SK-N-SH (cell line): ENCODE measurements at regions not wholly inside any gene's neighbourhood (a gene's known extent, or its start where the extent isn't known, plus 50 kb on each side); places are given as distances from the start of the nearest gene placed in this dataset.

ENCODE experiments used
- CTCF ChIA-PET: fragments of 300-600, 350-600 bp; formaldehyde crosslinking; extraction: SDS; loops from one replicate; lab custom pipeline; 2021; lab: Yijun Ruan, JAX
- POLR2A ChIA-PET: fragments of 350-600 bp; sonication (Branson Sonifier 250); formaldehyde crosslinking; extraction: SDS; loops from one replicate; lab custom pipeline; 2020; ENCODE audit warnings: antibody characterized with exemption, inconsistent platforms; lab: Yijun Ruan, JAX
- DNase-seq: peaks from one replicate; pipeline ENCODE4 v3.0.0; 2012
- H2AFZ ChIP-seq: fragments of 200-600 bp; sonication (generic); 2 replicates; pipeline ENCODE4 v1.8.1; 2016; ENCODE audit warnings: antibody characterized with exemption, mild to moderate bottlenecking, low read depth
- H3F3A ChIP-seq: fragments of 200-600 bp; sonication (generic); replicated peaks from 2 replicates; pipeline ENCODE3; 2016; ENCODE audit warnings: antibody characterized with exemption, mild to moderate bottlenecking; ENCODE audit not compliant: insufficient read depth
- H3K27ac ChIP-seq, 2 experiments: fragments of 200-500 bp in 1 of 2; fragments of 200-600 bp in 1 of 2; sonication (Bioruptor generic) in 1 of 2; sonication (generic), shearing (Covaris generic) in 1 of 2; 2 replicates each; pipeline versions ENCODE4 v1.5.1 to v1.6.1; 2014 to 2016; ENCODE audit warnings: low read depth in 2 of 2, inconsistent platforms in 1 of 2, low read length in 1 of 2, mild to moderate bottlenecking in 1 of 2, mixed read lengths in 1 of 2
- H3K27me3 ChIP-seq: fragments of 200-600 bp; sonication (generic), shearing (Covaris generic); 2 replicates; pipeline ENCODE4 v1.6.1; 2016; ENCODE audit warnings: mixed run types; ENCODE audit not compliant: insufficient read depth
- H3K36me3 ChIP-seq, 2 experiments: fragments of 200-500 bp in 1 of 2; fragments of 200-600 bp in 1 of 2; sonication (Bioruptor generic) in 1 of 2; sonication (generic) in 1 of 2; replicated peaks in 1 of 2; 2 replicates each; pipeline versions ENCODE3 to v1.5.1; 2014 to 2016; ENCODE audit warnings: low read length in 1 of 2, mild to moderate bottlenecking in 1 of 2; ENCODE audit not compliant: insufficient read depth in 2 of 2, control insufficient read depth in 1 of 2
- H3K4me1 ChIP-seq, 2 experiments: fragments of 200-500 bp in 1 of 2; fragments of 200-600 bp in 1 of 2; sonication (Bioruptor generic) in 1 of 2; sonication (generic), shearing (Covaris generic) in 1 of 2; 2 replicates each; pipeline versions ENCODE4 v1.5.1 to v1.6.1; 2014 to 2016; ENCODE audit warnings: low read depth in 1 of 2, low read length in 1 of 2, mixed run types in 1 of 2; ENCODE audit not compliant: insufficient read depth in 2 of 2, control insufficient read depth in 1 of 2
- H3K4me2 ChIP-seq: fragments of 200-600 bp; sonication (generic), shearing (Covaris generic); 2 replicates; pipeline ENCODE4 v1.6.1; 2017; ENCODE audit warnings: mixed run types
- H3K4me3 ChIP-seq, 2 experiments: fragments of 200-500 bp in 1 of 2; fragments of 200-600 bp in 1 of 2; sonication (Bioruptor generic) in 1 of 2; sonication (generic), shearing (Covaris generic) in 1 of 2; 2 replicates each; pipeline versions ENCODE4 v1.5.1 to v1.8.1; 2014 to 2016; ENCODE audit warnings: low read depth in 2 of 2, inconsistent platforms in 1 of 2, low read length in 1 of 2, mild to moderate bottlenecking in 1 of 2, mixed read lengths in 1 of 2, moderate library complexity in 1 of 2
- H3K79me2 ChIP-seq: fragments of 200-600 bp; sonication (generic); 2 replicates; pipeline ENCODE4 v1.8.1; 2017; ENCODE audit warnings: mild to moderate bottlenecking; ENCODE audit not compliant: insufficient read depth
- H3K9ac ChIP-seq: fragments of 200-600 bp; sonication (generic); 2 replicates; pipeline ENCODE4 v1.6.1; 2017; ENCODE audit warnings: mixed run types
- H3K9me2 ChIP-seq: fragments of 200-600 bp; sonication (generic); 2 replicates; pipeline ENCODE4 v1.6.1; 2017; ENCODE audit warnings: mixed run types
- H3K9me3 ChIP-seq: fragments of 200-600 bp; sonication (generic); 2 replicates; pipeline ENCODE4 v1.6.1; 2017; ENCODE audit warnings: mixed run types, mild to moderate bottlenecking, moderate library complexity
- H4K20me1 ChIP-seq: fragments of 200-600 bp; sonication (generic); 2 replicates; pipeline ENCODE4 v1.6.1; 2017; ENCODE audit warnings: mild to moderate bottlenecking, mixed run types; ENCODE audit not compliant: insufficient read depth
- CHD2 ChIP-seq: fragments of 150-350 bp; IDR thresholded peaks from 2 replicates; pipeline ENCODE4 v1.6.1; 2018; ENCODE audit warnings: low read length; ENCODE audit not compliant: partially characterized antibody
- EZH2phosphoT487 ChIP-seq: fragments of 200-600 bp; sonication (generic); IDR thresholded peaks from 2 replicates; pipeline ENCODE4 v1.6.1; 2017; ENCODE audit warnings: low read depth, mixed run types, mild to moderate bottlenecking, antibody characterized with exemption, moderate library complexity, borderline replicate concordance
- FOXJ3 ChIP-seq: sonication (generic); formaldehyde crosslinking; IDR thresholded peaks from 2 replicates; pipeline ENCODE4 v1.5.1; 2020; ENCODE audit warnings: mild to moderate bottlenecking, missing genetic modification reagents
- RAD21 ChIP-seq: IDR thresholded peaks from 2 replicates; pipeline ENCODE4 v1.6.1; 2012; ENCODE audit warnings: mild to moderate bottlenecking, low read length
- RXRA ChIP-seq: IDR thresholded peaks from 2 replicates; pipeline ENCODE4 v1.4.0; 2012; ENCODE audit warnings: low read depth, mild to moderate bottlenecking, borderline replicate concordance
- SIN3A ChIP-seq: IDR thresholded peaks from 2 replicates; pipeline ENCODE4 v1.6.1; 2012; ENCODE audit warnings: low read depth, mild to moderate bottlenecking, low read length, moderate library complexity, borderline replicate concordance
- SMC3 ChIP-seq: IDR thresholded peaks from 2 replicates; pipeline ENCODE4 v1.6.1; 2012; ENCODE audit warnings: low read depth, low read length, improper control_type of control experiment
- TEAD4 ChIP-seq: IDR thresholded peaks from 2 replicates; pipeline ENCODE4 v1.4.0; 2012; ENCODE audit warnings: mild to moderate bottlenecking, borderline replicate concordance; ENCODE audit not compliant: insufficient read depth
- YY1 ChIP-seq: IDR thresholded peaks from 2 replicates; pipeline ENCODE4 v1.4.0; 2012; ENCODE audit warnings: low read depth, mild to moderate bottlenecking
- WGBS: methylation state at CpG from one replicate; pipeline ENCODE4 v1.1.6; 2017; ENCODE audit warnings: low lambda C conversion rate; 5-methylcytosine and 5-hydroxymethylcytosine counted together
- TF ChIP-seq, protein P1 (sequence below): fragments of 150-350 bp; IDR thresholded peaks from 2 replicates; pipeline ENCODE4 v1.6.1; 2016; ENCODE audit warnings: mild to moderate bottlenecking, low read depth, low read length
- TF ChIP-seq, protein P2 (sequence below): fragments of 150-350 bp; IDR thresholded peaks from 2 replicates; pipeline ENCODE4 v1.6.1; 2017; ENCODE audit warnings: antibody characterized with exemption, low read length, low read depth, borderline replicate concordance
- TF ChIP-seq, protein P3 (sequence below): IDR thresholded peaks from 2 replicates; pipeline ENCODE4 v1.4.0; 2012; ENCODE audit warnings: low read depth, borderline replicate concordance
- TF ChIP-seq, protein P4 (sequence below): IDR thresholded peaks from 2 replicates; pipeline ENCODE4 v1.4.0; 2012; ENCODE audit warnings: low read depth, borderline replicate concordance
- TF ChIP-seq, protein P5 (sequence below): IDR thresholded peaks from 2 replicates; pipeline ENCODE4 v1.4.0; 2012; ENCODE audit warnings: low read depth

DNA sequence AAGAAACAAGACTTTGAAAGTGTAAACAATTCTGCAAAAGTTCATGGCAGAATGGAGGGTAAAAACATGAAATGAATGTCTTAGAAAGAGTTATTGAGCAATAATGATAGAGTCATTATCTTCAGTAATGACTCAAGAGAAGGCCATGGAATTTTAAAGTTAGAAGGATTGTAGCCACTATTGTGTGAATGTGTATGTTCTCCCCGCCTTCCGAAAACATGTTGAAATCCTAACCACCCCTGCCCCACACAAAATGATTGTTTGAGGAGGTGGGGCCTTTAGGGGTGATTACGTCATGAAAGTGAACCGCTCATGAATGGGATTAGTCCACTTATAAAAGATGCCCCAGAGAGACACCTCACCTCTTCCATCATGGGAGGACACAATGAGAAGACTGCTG is 93.8 kb upstream of the CCDC190 start:
- TF ChIP-seq SMC3, result no peak
- TF ChIP-seq RXRA, result no peak
- no peak for TF ChIP-seq FOXJ3 (CRISPR knock-in tag)
- TF ChIP-seq, protein P1, sequence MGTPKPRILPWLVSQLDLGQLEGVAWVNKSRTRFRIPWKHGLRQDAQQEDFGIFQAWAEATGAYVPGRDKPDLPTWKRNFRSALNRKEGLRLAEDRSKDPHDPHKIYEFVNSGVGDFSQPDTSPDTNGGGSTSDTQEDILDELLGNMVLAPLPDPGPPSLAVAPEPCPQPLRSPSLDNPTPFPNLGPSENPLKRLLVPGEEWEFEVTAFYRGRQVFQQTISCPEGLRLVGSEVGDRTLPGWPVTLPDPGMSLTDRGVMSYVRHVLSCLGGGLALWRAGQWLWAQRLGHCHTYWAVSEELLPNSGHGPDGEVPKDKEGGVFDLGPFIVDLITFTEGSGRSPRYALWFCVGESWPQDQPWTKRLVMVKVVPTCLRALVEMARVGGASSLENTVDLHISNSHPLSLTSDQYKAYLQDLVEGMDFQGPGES, result no peak
- no peak for TF ChIP-seq YY1
- TF ChIP-seq, protein P2, sequence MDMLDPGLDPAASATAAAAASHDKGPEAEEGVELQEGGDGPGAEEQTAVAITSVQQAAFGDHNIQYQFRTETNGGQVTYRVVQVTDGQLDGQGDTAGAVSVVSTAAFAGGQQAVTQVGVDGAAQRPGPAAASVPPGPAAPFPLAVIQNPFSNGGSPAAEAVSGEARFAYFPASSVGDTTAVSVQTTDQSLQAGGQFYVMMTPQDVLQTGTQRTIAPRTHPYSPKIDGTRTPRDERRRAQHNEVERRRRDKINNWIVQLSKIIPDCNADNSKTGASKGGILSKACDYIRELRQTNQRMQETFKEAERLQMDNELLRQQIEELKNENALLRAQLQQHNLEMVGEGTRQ, result no peak
- no peak for TF ChIP-seq TEAD4
- no peak for TF ChIP-seq SIN3A
- TF ChIP-seq, protein P3, sequence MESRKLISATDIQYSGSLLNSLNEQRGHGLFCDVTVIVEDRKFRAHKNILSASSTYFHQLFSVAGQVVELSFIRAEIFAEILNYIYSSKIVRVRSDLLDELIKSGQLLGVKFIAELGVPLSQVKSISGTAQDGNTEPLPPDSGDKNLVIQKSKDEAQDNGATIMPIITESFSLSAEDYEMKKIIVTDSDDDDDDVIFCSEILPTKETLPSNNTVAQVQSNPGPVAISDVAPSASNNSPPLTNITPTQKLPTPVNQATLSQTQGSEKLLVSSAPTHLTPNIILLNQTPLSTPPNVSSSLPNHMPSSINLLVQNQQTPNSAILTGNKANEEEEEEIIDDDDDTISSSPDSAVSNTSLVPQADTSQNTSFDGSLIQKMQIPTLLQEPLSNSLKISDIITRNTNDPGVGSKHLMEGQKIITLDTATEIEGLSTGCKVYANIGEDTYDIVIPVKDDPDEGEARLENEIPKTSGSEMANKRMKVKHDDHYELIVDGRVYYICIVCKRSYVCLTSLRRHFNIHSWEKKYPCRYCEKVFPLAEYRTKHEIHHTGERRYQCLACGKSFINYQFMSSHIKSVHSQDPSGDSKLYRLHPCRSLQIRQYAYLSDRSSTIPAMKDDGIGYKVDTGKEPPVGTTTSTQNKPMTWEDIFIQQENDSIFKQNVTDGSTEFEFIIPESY, result no peak
- TF ChIP-seq RAD21, result no peak
- TF ChIP-seq, protein P4, sequence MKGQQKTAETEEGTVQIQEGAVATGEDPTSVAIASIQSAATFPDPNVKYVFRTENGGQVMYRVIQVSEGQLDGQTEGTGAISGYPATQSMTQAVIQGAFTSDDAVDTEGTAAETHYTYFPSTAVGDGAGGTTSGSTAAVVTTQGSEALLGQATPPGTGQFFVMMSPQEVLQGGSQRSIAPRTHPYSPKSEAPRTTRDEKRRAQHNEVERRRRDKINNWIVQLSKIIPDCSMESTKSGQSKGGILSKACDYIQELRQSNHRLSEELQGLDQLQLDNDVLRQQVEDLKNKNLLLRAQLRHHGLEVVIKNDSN, result no peak
- no peak for TF ChIP-seq EZH2phosphoT487
- TF ChIP-seq, protein P5, sequence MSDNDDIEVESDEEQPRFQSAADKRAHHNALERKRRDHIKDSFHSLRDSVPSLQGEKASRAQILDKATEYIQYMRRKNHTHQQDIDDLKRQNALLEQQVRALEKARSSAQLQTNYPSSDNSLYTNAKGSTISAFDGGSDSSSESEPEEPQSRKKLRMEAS, result no peak
- TF ChIP-seq CHD2, result no peak
- WGBS, result 93% methylated on average over 4 of the region's 4 CpGs
- Histone ChIP-seq H3K9ac (no peak overlapping the region), H3K9me3 (no peaks in the 10 kb centered on the region), H4K20me1 (no peaks in the 10 kb centered on the region), H3K4me3 (no peak overlapping the region), H3K36me3 (no peaks in the 10 kb centered on the region), H3K27ac (no peak overlapping the region), H3K9me2 (no peaks in the 10 kb centered on the region), H3K4me1 (peaks cover 0 to 3% of the 10 kb centered on the region in 2 experiments; a peak in 1 of 4 replicates), H3K4me2 (no peak overlapping the region), H3K27me3 (no peaks in the 10 kb centered on the region), H2AFZ (no peak overlapping the region), H3F3A (no peaks in the 10 kb centered on the region), H3K79me2 (no peaks in the 10 kb centered on the region; the same call in 1 of the 2 replicates)
- ChIA-PET POLR2A (no interaction called here), CTCF (interaction anchor here (1.2 kb wide), 1 partner anchor 19 kb away, joined by 3 read pairs; no protein-coding TSS in a partner anchor)
- DNase-seq, result no peak
